22Rv1 (cell line): ENCODE measurements at regions not wholly inside any gene's neighbourhood (a gene's known extent, or its start where the extent isn't known, plus 50 kb on each side); places are given as distances from the start of the nearest gene placed in this dataset.

Experiments used
- H3K27ac ChIP-seq: fragments of 450-650 bp; 2 replicates; pipeline ENCODE4 v1.5.1; 2017
- CTCF ChIP-seq: fragments of 450-650 bp; IDR thresholded peaks from 2 replicates; pipeline ENCODE4 v1.5.1; 2017; ENCODE audit warnings: mild to moderate bottlenecking
- ZFX ChIP-seq: fragments of 450-650 bp; IDR thresholded peaks from 2 replicates; pipeline ENCODE4 v1.6.1; 2017; ENCODE audit warnings: antibody characterized with exemption, borderline replicate concordance

- H3K27ac ChIP-seq = no peak overlapping the region
- no peak for TF ChIP-seq ZFX
- no peak for TF ChIP-seq CTCF
Observed at GRCh38 chr1:82391712-82392111, 591.0 kb downstream of the ADGRL2 start.

GRCh38 chr1:82390627-82391026, 589.9 kb downstream of the ADGRL2 start:
- no peak overlapping the region for H3K27ac ChIP-seq
- no peak for TF ChIP-seq CTCF

GRCh38 chr1:82388679-82389078, 587.9 kb downstream of the ADGRL2 start:
- TF ChIP-seq ZFX (no peak), CTCF (no peak)
- H3K27ac ChIP-seq = no peak overlapping the region

GRCh38 chr1:82387012-82387366, 586.3 kb downstream of the ADGRL2 start:
- no peak overlapping the region for H3K27ac ChIP-seq
- no peak for TF ChIP-seq ZFX
- no peak for TF ChIP-seq CTCF

- TF ChIP-seq ZFX (no peak), CTCF (no peak)
- H3K27ac ChIP-seq = no peak overlapping the region
Observed at GRCh38 chr1:82386365-82387011, 585.8 kb downstream of the ADGRL2 start.

- TF ChIP-seq ZFX = no peak
- no peak for TF ChIP-seq CTCF
- H3K27ac ChIP-seq = no peak overlapping the region
Observed at GRCh38 chr1:82384776-82385175, 584.0 kb downstream of the ADGRL2 start.

- H3K27ac ChIP-seq = no peak overlapping the region
- TF ChIP-seq ZFX = no peak
- TF ChIP-seq CTCF = no peak
Observed at GRCh38 chr1:82377201-82377884, 576.6 kb downstream of the ADGRL2 start.
